ENCODE measurements at regions not wholly inside any gene's neighbourhood (a gene's known extent, or its start where the extent isn't known, plus 50 kb on each side); places are given as distances from the start of the nearest gene placed in this dataset.
"Not testable (repeated sequence)": the region's sequence is repeated elsewhere in the genome, so short reads cannot be mapped to it uniquely, and the experiment has no call there.

- no peak overlapping the region for H3K27ac ChIP-seq
- no peaks in the 10 kb centered on the region for H4K20me1 ChIP-seq
- H3K9ac ChIP-seq = no peak overlapping the region
- peaks cover 41% of the 10 kb centered on the region for H3K9me3 ChIP-seq
- no peaks in the 10 kb centered on the region for H3K36me3 ChIP-seq
- TF ChIP-seq Cebpa-rat (IDR thresholded peaks at IDR 0.05) = no peak
- no peaks in the 10 kb centered on the region for H3K4me1 ChIP-seq
- H3K4me2 ChIP-seq = no peak overlapping the region
- H3K27me3 ChIP-seq = no peaks in the 10 kb centered on the region
- H3K4me3 ChIP-seq = no peak overlapping the region
Measured at GRCh38 chr12:70008944-70009343, 183.9 kb downstream of the MYRFL start.

DNA sequence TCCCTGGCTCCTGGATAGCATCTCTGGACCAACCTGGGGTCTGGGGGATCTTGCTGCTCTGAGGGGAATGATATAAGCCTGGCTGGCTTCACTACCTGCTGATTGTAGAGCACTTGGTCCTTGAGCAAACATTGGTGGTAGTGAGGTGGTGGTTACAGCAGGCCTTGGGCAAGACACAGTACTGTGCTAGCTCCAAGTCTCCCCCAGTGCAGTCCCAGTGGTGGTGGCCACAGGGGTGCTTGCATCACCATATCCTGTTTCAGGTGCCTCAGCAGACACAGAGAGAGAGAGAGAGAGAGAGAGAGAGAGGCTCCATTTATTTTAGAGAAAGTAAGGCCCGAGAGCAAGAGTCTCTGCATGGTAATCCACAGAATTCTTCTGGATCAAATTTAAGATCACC is 186.3 kb downstream of the MYRFL start:
- no peaks in the 10 kb centered on the region for H3K27me3 ChIP-seq
- no peaks in the 10 kb centered on the region for H3K36me3 ChIP-seq
- no peak overlapping the region for H3K9ac ChIP-seq
- no peaks in the 10 kb centered on the region for H4K20me1 ChIP-seq
- no peak overlapping the region for H3K27ac ChIP-seq
- no peaks in the 10 kb centered on the region for H3K4me1 ChIP-seq
- TF ChIP-seq Cebpa-rat (IDR thresholded peaks at IDR 0.05) = no peak
- H3K9me3 ChIP-seq = peaks cover 36% of the 10 kb centered on the region
- H3K4me3 ChIP-seq = no peak overlapping the region
- no peak overlapping the region for H3K4me2 ChIP-seq

GRCh38 chr12:70013016-70013415 is 188.0 kb downstream of the MYRFL start:
- H3K27ac ChIP-seq, H3K9ac ChIP-seq: not testable (repeated sequence)

GRCh38 chr12:70028515-70028914 is 203.5 kb downstream of the MYRFL start:
- Histone ChIP-seq H3K4me1 (no peaks in the 10 kb centered on the region), H3K9me3 (no peaks in the 10 kb centered on the region), H3K4me2 (no peak overlapping the region), H4K20me1 (no peaks in the 10 kb centered on the region), H3K27me3 (no peaks in the 10 kb centered on the region), H3K36me3 (no peaks in the 10 kb centered on the region), H3K27ac (no peak overlapping the region), H3K9ac (no peak overlapping the region), H3K4me3 (no peak overlapping the region)
- no peak for TF ChIP-seq Cebpa-rat (IDR thresholded peaks at IDR 0.05)

More at GRCh38 chr12:70013016-70013415, 188.0 kb downstream of the MYRFL start:
- not testable (repeated sequence) for H3K4me1 ChIP-seq, H3K4me3 ChIP-seq, H3K27me3 ChIP-seq, H3K4me2 ChIP-seq, H3K36me3 ChIP-seq, H4K20me1 ChIP-seq
- peaks cover 20% of the 10 kb centered on the region for H3K9me3 ChIP-seq

- H3K4me3 ChIP-seq = no peak overlapping the region
- no peak overlapping the region for H3K27ac ChIP-seq
- no peaks in the 10 kb centered on the region for H3K27me3 ChIP-seq
- H3K9me3 ChIP-seq = no peaks in the 10 kb centered on the region
- no peaks in the 10 kb centered on the region for H3K4me1 ChIP-seq
- no peaks in the 10 kb centered on the region for H4K20me1 ChIP-seq
- H3K36me3 ChIP-seq = no peaks in the 10 kb centered on the region
- H3K9ac ChIP-seq = no peak overlapping the region
- H3K4me2 ChIP-seq = no peak overlapping the region
- TF ChIP-seq Cebpa-rat (IDR thresholded peaks at IDR 0.05) = no peak
Measured at GRCh38 chr12:70028918-70029317, 203.9 kb downstream of the MYRFL start.

- Histone ChIP-seq H4K20me1 (no peaks in the 10 kb centered on the region), H3K4me3 (no peak overlapping the region), H3K4me2 (no peak overlapping the region), H3K36me3 (no peaks in the 10 kb centered on the region), H3K4me1 (no peaks in the 10 kb centered on the region), H3K9ac (no peak overlapping the region), H3K27ac (no peak overlapping the region), H3K9me3 (no peaks in the 10 kb centered on the region), H3K27me3 (no peaks in the 10 kb centered on the region)
- no peak for TF ChIP-seq Cebpa-rat (IDR thresholded peaks at IDR 0.05)
Measured at GRCh38 chr12:70031046-70031445, 206.0 kb downstream of the MYRFL start.

DNA sequence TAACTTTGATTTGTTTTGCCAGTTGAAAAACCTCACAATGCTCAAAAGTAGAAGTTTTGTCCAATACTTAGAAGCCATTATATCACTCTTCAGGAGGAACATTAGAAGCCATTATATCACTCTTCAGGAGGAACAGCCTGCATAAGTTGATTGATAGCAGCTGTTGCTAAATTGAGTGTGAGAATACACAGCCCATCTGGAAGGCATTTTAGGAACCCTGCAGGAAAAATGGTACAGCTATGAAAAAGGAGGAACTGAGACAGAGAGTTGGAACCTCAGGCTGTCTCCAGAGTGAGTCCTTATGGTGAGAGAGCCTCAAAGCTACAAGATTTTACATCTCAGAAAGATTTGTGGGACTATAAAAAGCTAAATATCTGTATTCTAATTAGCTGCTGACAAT is 207.0 kb downstream of the MYRFL start:
- H3K4me3 ChIP-seq = no peak overlapping the region
- H3K36me3 ChIP-seq = no peaks in the 10 kb centered on the region
- H3K27ac ChIP-seq = no peak overlapping the region
- H3K4me2 ChIP-seq = no peak overlapping the region
- no peak overlapping the region for H3K9ac ChIP-seq
- no peaks in the 10 kb centered on the region for H4K20me1 ChIP-seq
- H3K9me3 ChIP-seq = no peaks in the 10 kb centered on the region
- H3K27me3 ChIP-seq = no peaks in the 10 kb centered on the region
- H3K4me1 ChIP-seq = no peaks in the 10 kb centered on the region
- no peak for TF ChIP-seq Cebpa-rat (IDR thresholded peaks at IDR 0.05)

GRCh38 chr12:70033310-70033709 is 208.3 kb downstream of the MYRFL start:
- Histone ChIP-seq H3K9me3 (no peaks in the 10 kb centered on the region), H3K9ac (no peak overlapping the region), H3K36me3 (no peaks in the 10 kb centered on the region), H3K4me3 (no peak overlapping the region), H3K27ac (no peak overlapping the region), H4K20me1 (no peaks in the 10 kb centered on the region), H3K27me3 (no peaks in the 10 kb centered on the region), H3K4me2 (no peak overlapping the region), H3K4me1 (no peaks in the 10 kb centered on the region)
- TF ChIP-seq Cebpa-rat (IDR thresholded peaks at IDR 0.05) = no peak

- no peak overlapping the region for H3K4me2 ChIP-seq
- no peaks in the 10 kb centered on the region for H3K9me3 ChIP-seq
- H3K4me3 ChIP-seq = no peak overlapping the region
- no peak for TF ChIP-seq Cebpa-rat (IDR thresholded peaks at IDR 0.05)
- H3K27ac ChIP-seq = no peak overlapping the region
- no peak overlapping the region for H3K9ac ChIP-seq
- no peaks in the 10 kb centered on the region for H3K36me3 ChIP-seq
- H4K20me1 ChIP-seq = no peaks in the 10 kb centered on the region
- H3K4me1 ChIP-seq = no peaks in the 10 kb centered on the region
- H3K27me3 ChIP-seq = no peaks in the 10 kb centered on the region
Measured at GRCh38 chr12:70040141-70040540, 203.1 kb upstream of the CNOT2 start.

DNA sequence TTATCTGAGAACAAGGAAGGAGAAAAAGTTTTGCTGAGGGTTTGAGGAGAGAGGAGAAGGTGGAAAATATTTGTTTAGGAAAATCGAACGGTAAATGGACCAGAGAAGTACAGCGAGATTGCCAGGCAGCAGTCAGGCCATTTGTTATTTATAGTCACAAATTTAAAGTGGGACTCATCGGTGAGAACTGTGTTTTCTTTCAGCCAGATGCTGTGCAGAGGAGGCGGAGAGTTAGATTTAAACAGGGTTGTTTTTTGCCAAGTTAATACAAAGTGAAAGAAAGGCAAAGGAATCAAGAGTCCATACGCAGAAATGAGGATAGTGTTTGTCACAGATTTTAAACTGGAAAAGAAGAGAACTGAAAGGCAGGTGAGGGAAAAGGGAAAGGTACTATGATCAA is 200.6 kb upstream of the CNOT2 start:
- Histone ChIP-seq H3K4me2 (no peak overlapping the region), H3K9me3 (no peaks in the 10 kb centered on the region), H3K9ac (no peak overlapping the region), H3K4me1 (no peaks in the 10 kb centered on the region), H3K4me3 (no peak overlapping the region), H3K27ac (no peak overlapping the region), H3K36me3 (no peaks in the 10 kb centered on the region), H3K27me3 (no peaks in the 10 kb centered on the region), H4K20me1 (no peaks in the 10 kb centered on the region)
- TF ChIP-seq Cebpa-rat (IDR thresholded peaks at IDR 0.05) = no peak

- no peak overlapping the region for H3K4me3 ChIP-seq
- H3K27ac ChIP-seq = no peak overlapping the region
- no peaks in the 10 kb centered on the region for H4K20me1 ChIP-seq
- H3K27me3 ChIP-seq = no peaks in the 10 kb centered on the region
- H3K4me2 ChIP-seq = no peak overlapping the region
- H3K9ac ChIP-seq = no peak overlapping the region
- H3K4me1 ChIP-seq = no peaks in the 10 kb centered on the region
- H3K36me3 ChIP-seq = no peaks in the 10 kb centered on the region
- no peaks in the 10 kb centered on the region for H3K9me3 ChIP-seq
- TF ChIP-seq Cebpa-rat (IDR thresholded peaks at IDR 0.05) = no peak
Measured at GRCh38 chr12:70043490-70044138, 199.6 kb upstream of the CNOT2 start.
